CD4-positive, alpha-beta memory T cell (primary cell): ENCODE measurements at regions not wholly inside any gene's neighbourhood (a gene's known extent, or its start where the extent isn't known, plus 50 kb on each side); places are given as distances from the start of the nearest gene placed in this dataset.
"Not testable (repeated sequence)": the region's sequence is repeated elsewhere in the genome, so short reads cannot be mapped to it uniquely, and the experiment has no call there.

Experiments
- CTCF ChIA-PET: fragments of 350-600 bp; sonication (Branson Sonifier 250); formaldehyde crosslinking; loops from one replicate; lab custom pipeline; 2021; ENCODE audit warnings: inconsistent platforms; ENCODE audit not compliant: partially characterized antibody; lab: Charles Lee
- POLR2A ChIA-PET: fragments of 350-600 bp; sonication (Branson Sonifier 250); formaldehyde crosslinking; loops from one replicate; lab custom pipeline; 2021; ENCODE audit not compliant: partially characterized antibody; lab: Charles Lee
- DNase-seq, 5 donors: peaks; one replicate each; pipeline versions ENCODE4 v3.0.0 to v3.0.0-alpha.2; 2020 to 2022; ENCODE audit warnings: mixed read lengths in 1 of 5
- H3K27ac ChIP-seq: one replicate; pipeline ENCODE4 v1.7.0; 2013; ENCODE audit warnings: low read depth, low read length
- H3K27me3 ChIP-seq: 2 replicates; pipeline ENCODE4 v1.7.0; 2013; ENCODE audit warnings: mild to moderate bottlenecking, low read length, moderate library complexity; ENCODE audit not compliant: insufficient read depth
- H3K36me3 ChIP-seq: 2 replicates; pipeline ENCODE4 v1.7.0; 2013; ENCODE audit warnings: mild to moderate bottlenecking, low read length, moderate library complexity; ENCODE audit not compliant: insufficient read depth
- H3K4me1 ChIP-seq: 2 replicates; pipeline ENCODE4 v1.7.0; 2013; ENCODE audit warnings: mild to moderate bottlenecking, low read length, moderate library complexity; ENCODE audit not compliant: insufficient read depth
- H3K4me3 ChIP-seq, 2 donors: one replicate each; pipeline ENCODE4 v1.7.0; 2013; ENCODE audit warnings: low read length in 2 of 2, mild to moderate bottlenecking in 1 of 2
- H3K9me3 ChIP-seq, 2 donors: one replicate each; pipeline ENCODE4 v1.7.0; 2013; ENCODE audit warnings: low read length in 2 of 2, control low read depth in 1 of 2; ENCODE audit not compliant: control insufficient read depth in 1 of 2
- H3K27ac Mint-ChIP-seq, 7 donors: one replicate each; pipeline ENCODE4 v1.8.0; 2020 to 2021; ENCODE audit warnings: mixed read lengths in 7 of 7, mild to moderate bottlenecking in 6 of 7, inconsistent platforms in 3 of 7, moderate library complexity in 3 of 7
- H3K27me3 Mint-ChIP-seq, 2 donors: one replicate each; pipeline ENCODE4 v1.8.0; 2020 to 2021; ENCODE audit warnings: mixed read lengths in 2 of 2
- H3K36me3 Mint-ChIP-seq, 2 donors: one replicate each; pipeline ENCODE4 v1.8.0; 2020 to 2021; ENCODE audit warnings: mixed read lengths in 2 of 2, inconsistent platforms in 1 of 2, mild to moderate bottlenecking in 1 of 2
- H3K4me1 Mint-ChIP-seq, 4 donors: one replicate each; pipeline ENCODE4 v1.8.0; 2020 to 2021; ENCODE audit warnings: mixed read lengths in 4 of 4, mild to moderate bottlenecking in 1 of 4
- H3K4me3 Mint-ChIP-seq, 8 donors: one replicate each; pipeline ENCODE4 v1.8.0; 2020 to 2021; ENCODE audit warnings: mixed read lengths in 8 of 8, mild to moderate bottlenecking in 7 of 8, moderate library complexity in 6 of 8, inconsistent platforms in 3 of 8
- H3K9me3 Mint-ChIP-seq, 8 donors: one replicate each; pipeline ENCODE4 v1.8.0; 2020 to 2021; ENCODE audit warnings: mixed read lengths in 8 of 8, mild to moderate bottlenecking in 5 of 8, inconsistent platforms in 3 of 8, moderate library complexity in 1 of 8
- intact Hi-C: fragments of 100-400 bp; cut with micrococcal nuclease; formaldehyde crosslinking; loops from one replicate; pipeline ENCODE4 v1.15.1; 2023

DNA sequence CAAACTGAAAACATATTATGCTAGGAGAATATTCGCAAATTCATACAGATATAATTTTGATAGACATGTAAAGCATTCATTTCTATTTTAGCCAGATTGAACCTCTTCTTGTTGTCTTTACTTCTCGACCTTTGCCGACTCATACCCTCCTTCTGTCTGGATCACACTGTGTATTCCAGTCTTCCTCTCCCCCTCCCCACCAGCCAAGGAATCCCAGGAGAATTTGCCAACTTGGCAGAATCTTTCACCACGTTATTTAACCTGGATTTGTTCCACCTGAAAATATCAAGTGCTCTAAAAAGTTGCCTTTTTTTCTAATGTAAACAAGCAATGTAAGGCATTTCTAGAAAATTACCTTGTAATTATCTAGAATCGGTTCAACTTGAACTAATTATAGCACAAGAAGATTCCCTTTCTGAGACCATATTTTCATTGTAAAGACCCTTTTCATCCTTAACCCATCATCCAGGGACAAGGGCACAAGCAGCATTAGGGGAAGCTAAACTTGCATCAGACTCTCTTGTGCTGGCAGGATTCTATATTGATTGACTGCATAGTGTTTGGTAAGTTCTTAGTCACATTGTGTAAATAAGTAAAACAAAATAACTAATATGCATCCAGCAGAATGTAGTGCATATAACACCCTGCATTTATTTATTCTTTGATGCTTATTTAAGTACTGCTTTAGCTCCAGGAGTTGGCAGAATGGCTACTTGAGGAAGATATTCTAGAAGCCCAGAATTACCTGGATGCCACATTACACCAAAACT lies 1328.7 kb upstream of the NXPH2 start:
- H3K9me3 ChIP-seq, result no peaks in the 10 kb centered on the region
- no peak overlapping the region for H3K27ac ChIP-seq
- no peaks in the 10 kb centered on the region for H3K36me3 ChIP-seq
- Mint-ChIP-seq H3K27ac (no peak overlapping the region), H3K4me3 (no peak overlapping the region), H3K4me1 (no peaks in the 10 kb centered on the region), H3K27me3 (no peaks in the 10 kb centered on the region), H3K9me3 (peaks cover 0 to 18% (median 4%) of the 10 kb centered on the region in 8 donors), H3K36me3 (no peaks in the 10 kb centered on the region)
- no peak overlapping the region for H3K4me3 ChIP-seq
- ChIA-PET CTCF (no interaction called here), POLR2A (no interaction called here)
- intact Hi-C loops, result no loop called here
- H3K4me1 ChIP-seq, result no peaks in the 10 kb centered on the region
- H3K27me3 ChIP-seq, result no peaks in the 10 kb centered on the region
- DNase-seq, result no peak

DNA sequence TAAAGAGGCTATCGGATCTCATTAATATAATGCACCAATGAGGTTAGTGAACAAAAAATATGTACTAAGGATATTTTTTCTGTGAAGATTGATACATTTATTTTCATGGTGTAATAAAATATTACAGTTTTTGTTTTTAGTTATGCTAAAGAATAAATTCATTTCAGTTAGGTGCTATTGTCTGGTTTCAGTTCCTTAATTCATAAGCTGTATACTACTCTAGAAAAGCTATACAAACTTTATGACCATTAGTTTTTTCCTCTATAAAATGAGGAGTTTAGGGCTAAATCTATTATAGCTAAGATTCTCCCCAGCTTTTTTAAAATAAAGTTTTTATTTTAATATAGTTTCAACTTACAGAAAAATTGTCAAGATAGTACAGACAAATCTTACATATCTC lies 1311.7 kb upstream of the NXPH2 start:
- Mint-ChIP-seq H3K4me1 (no peaks in the 10 kb centered on the region), H3K36me3 (no peaks in the 10 kb centered on the region), H3K9me3 (peaks cover 3 to 12% (median 8%) of the 10 kb centered on the region in 8 donors), H3K27ac (no peak overlapping the region), H3K4me3 (no peak overlapping the region), H3K27me3 (no peaks in the 10 kb centered on the region)
- no peaks in the 10 kb centered on the region for H3K36me3 ChIP-seq
- no peaks in the 10 kb centered on the region for H3K27me3 ChIP-seq
- intact Hi-C loops, result no loop called here
- no peak for DNase-seq
- no peak overlapping the region for H3K4me3 ChIP-seq
- CTCF ChIA-PET, result interaction anchor here (0.7 kb wide), 1 partner anchor 10 kb away, joined by 3 read pairs; no protein-coding TSS in a partner anchor
- no peak overlapping the region for H3K27ac ChIP-seq
- H3K9me3 ChIP-seq, result no peaks in the 10 kb centered on the region
- no peaks in the 10 kb centered on the region for H3K4me1 ChIP-seq
- POLR2A ChIA-PET, result no interaction called here

DNA sequence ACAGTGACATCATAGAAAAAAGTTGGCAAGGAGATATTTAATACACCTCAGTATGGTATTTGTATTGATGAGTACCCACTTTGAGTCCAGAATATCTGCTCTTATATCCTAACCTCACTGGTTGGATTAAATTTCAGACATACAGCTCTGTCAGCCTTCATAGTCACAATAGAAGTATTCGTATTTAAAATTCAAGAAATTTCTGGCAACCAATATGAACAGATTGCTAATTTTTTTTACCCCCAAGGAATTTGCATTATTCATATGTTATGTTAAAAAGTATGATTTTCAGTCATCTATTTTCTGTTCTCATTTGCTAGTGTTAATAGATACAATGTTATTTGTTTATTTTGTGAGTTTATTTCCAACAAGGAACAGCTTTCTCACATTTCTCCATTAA lies 1306.8 kb upstream of the NXPH2 start:
- POLR2A ChIA-PET, result no interaction called here
- Histone ChIP-seq H3K36me3 (no peaks in the 10 kb centered on the region), H3K27ac (no peak overlapping the region), H3K9me3 (no peaks in the 10 kb centered on the region), H3K27me3 (no peaks in the 10 kb centered on the region), H3K4me1 (no peaks in the 10 kb centered on the region), H3K4me3 (no peak overlapping the region)
- no peak overlapping the region for H3K27ac Mint-ChIP-seq
- intact Hi-C loops, result no loop called here
- no peaks in the 10 kb centered on the region for H3K36me3 Mint-ChIP-seq
- H3K27me3 Mint-ChIP-seq, result no peaks in the 10 kb centered on the region
- CTCF ChIA-PET, result no interaction called here
- no peak overlapping the region for H3K4me3 Mint-ChIP-seq
- no peaks in the 10 kb centered on the region for H3K4me1 Mint-ChIP-seq
- DNase-seq, result no peak
- H3K9me3 Mint-ChIP-seq, result peaks cover 5 to 12% (median 8%) of the 10 kb centered on the region in 8 donors

DNA sequence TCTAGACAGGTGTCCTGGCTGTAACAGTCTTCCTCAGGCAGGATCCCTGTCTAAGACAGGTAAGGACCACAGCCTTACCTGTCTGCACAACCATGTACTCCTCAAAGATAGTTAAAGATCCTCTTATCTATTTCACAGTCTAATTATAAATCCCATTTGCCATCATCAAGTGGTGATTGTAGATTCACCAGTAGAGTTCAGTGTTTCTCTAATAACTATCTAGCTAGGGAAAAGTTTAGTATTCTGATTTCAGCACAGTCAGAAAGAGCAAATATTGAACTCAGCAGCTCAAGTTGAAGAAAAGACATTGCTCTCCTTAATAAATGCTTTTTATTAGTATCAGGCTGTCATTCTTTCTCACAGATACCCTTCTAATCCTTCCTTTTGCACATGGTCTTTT lies 1305.5 kb upstream of the NXPH2 start:
- ChIA-PET CTCF (no interaction called here), POLR2A (no interaction called here)
- Mint-ChIP-seq H3K27me3 (no peaks in the 10 kb centered on the region), H3K9me3 (peaks cover 4 to 10% (median 6%) of the 10 kb centered on the region in 8 donors), H3K4me1 (no peaks in the 10 kb centered on the region), H3K4me3 (no peak overlapping the region), H3K27ac (no peak overlapping the region), H3K36me3 (no peaks in the 10 kb centered on the region)
- Histone ChIP-seq H3K27ac (no peak overlapping the region), H3K27me3 (no peaks in the 10 kb centered on the region), H3K36me3 (no peaks in the 10 kb centered on the region), H3K4me1 (no peaks in the 10 kb centered on the region), H3K9me3 (no peaks in the 10 kb centered on the region), H3K4me3 (no peak overlapping the region)
- DNase-seq, result no peak
- intact Hi-C loops, result no loop called here

DNA sequence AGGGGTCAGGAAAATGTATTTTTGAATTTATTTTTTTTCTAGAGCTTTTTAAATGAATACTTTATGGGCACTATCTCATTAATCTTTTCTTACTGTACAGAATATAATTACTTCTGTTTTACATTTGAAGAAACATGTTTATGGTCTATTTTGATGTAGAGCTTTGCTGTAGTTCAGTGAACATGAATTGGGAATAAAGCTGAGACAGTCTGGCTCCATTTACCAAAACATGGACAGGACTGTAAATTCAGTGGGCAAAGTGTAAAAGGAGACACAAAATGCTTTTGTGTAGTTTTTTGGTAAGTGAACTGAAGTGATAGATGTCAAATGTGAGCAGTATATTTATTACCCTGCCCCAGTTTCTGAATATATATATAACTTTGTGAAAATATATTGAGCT lies 1298.8 kb upstream of the NXPH2 start:
- Mint-ChIP-seq H3K4me3 (no peak overlapping the region), H3K9me3 (peaks cover 0 to 17% (median 2%) of the 10 kb centered on the region in 8 donors)
- CTCF ChIA-PET, result no interaction called here

DNA sequence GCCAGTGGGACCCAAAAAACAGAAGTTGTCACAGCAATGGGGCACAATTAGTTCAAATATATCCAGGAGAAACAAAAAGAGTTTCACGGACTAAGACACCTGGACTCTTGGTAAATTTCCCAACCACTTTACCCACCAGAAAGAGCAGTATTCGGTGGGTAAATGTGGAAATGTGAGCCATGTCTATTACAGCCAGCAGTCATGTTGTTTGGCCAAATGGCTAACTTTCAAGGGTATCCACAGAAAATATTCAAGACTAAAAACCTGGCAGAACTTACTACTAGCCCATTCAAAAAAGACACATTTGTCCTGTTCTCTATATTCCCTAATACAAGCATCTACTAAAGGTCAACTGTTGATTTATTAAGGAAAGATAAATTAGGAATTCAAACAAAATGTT lies 1296.0 kb upstream of the NXPH2 start:
- DNase-seq, result no peak
- Histone ChIP-seq H3K27me3 (no peaks in the 10 kb centered on the region), H3K9me3 (no peaks in the 10 kb centered on the region), H3K4me1 (no peaks in the 10 kb centered on the region), H3K36me3 (no peaks in the 10 kb centered on the region), H3K27ac (no peak overlapping the region), H3K4me3 (no peak overlapping the region)
- H3K27me3 Mint-ChIP-seq, result no peaks in the 10 kb centered on the region
- ChIA-PET CTCF (no interaction called here), POLR2A (no interaction called here)
- H3K4me1 Mint-ChIP-seq, result no peaks in the 10 kb centered on the region
- no peak overlapping the region for H3K4me3 Mint-ChIP-seq
- H3K27ac Mint-ChIP-seq, result no peak overlapping the region
- peaks cover 0 to 28% (median 5%) of the 10 kb centered on the region in 8 donors for H3K9me3 Mint-ChIP-seq
- intact Hi-C loops, result no loop called here
- no peaks in the 10 kb centered on the region for H3K36me3 Mint-ChIP-seq

More for the DNA sequence above, 1298.8 kb upstream of the NXPH2 start:
- Histone ChIP-seq H3K27ac (no peak overlapping the region), H3K4me3 (no peak overlapping the region), H3K27me3 (no peaks in the 10 kb centered on the region), H3K9me3 (no peaks in the 10 kb centered on the region), H3K4me1 (no peaks in the 10 kb centered on the region), H3K36me3 (no peaks in the 10 kb centered on the region)
- Mint-ChIP-seq H3K27me3 (no peaks in the 10 kb centered on the region), H3K36me3 (no peaks in the 10 kb centered on the region), H3K27ac (no peak overlapping the region), H3K4me1 (no peaks in the 10 kb centered on the region)
- intact Hi-C loops, result no loop called here
- POLR2A ChIA-PET, result no interaction called here
- no peak for DNase-seq

DNA sequence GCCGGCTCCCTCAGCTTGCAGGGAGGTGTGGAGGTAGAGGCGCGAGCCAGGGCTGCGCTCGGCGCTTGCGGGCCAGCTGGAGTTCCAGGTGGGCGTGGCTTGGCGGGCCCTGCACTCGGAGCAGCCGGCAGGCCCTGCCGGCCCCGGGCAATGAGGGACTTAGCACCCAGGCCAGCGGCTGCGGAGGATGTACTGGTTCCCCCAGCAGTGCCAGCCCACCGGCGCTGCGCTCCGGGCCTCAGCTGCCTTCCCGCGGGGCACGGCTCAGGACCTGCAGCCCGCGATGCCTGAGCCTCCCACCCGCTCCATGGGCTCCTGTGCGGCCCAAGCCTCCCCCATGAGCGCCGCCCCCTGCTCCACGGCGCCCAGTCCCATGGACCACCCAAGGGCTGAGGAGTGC lies 1293.6 kb upstream of the NXPH2 start:
- H3K27ac Mint-ChIP-seq, H3K36me3 Mint-ChIP-seq, H3K27ac ChIP-seq, CTCF ChIA-PET, H3K9me3 ChIP-seq, DNase-seq, H3K27me3 Mint-ChIP-seq, H3K36me3 ChIP-seq, H3K4me3 Mint-ChIP-seq, intact Hi-C loops, H3K4me1 ChIP-seq, H3K4me1 Mint-ChIP-seq, POLR2A ChIA-PET, H3K27me3 ChIP-seq, H3K4me3 ChIP-seq: not testable (repeated sequence)
- peaks cover 0 to 28% (median 8%) of the 10 kb centered on the region in 8 donors for H3K9me3 Mint-ChIP-seq
